MCF 10A (cell line): ENCODE measurements at regions not wholly inside any gene's neighbourhood (a gene's known extent, or its start where the extent isn't known, plus 50 kb on each side); places are given as distances from the start of the nearest gene placed in this dataset.
"Not testable (repeated sequence)": the region's sequence is repeated elsewhere in the genome, so short reads cannot be mapped to it uniquely, and the experiment has no call there.

Experiments used
- BruUV-seq: library from RNA; stranded (reverse); fragments of 400-500 nt; replicated peaks from 2 replicates; lab custom pipeline; 2021; lab: Mats Ljungman, UMichigan
- CTCF ChIA-PET: fragments of 300-600 bp; sonication (Branson Sonifier 250); formaldehyde crosslinking; extraction: SDS; loops from one replicate; lab custom pipeline; 2021; ENCODE audit warnings: antibody characterized with exemption, inconsistent platforms; lab: Yijun Ruan, JAX
- POLR2A ChIA-PET: fragments of 300-600, 350-650 bp; sonication (Branson Sonifier 250); formaldehyde crosslinking; extraction: SDS; loops from one replicate; lab custom pipeline; 2020; ENCODE audit warnings: antibody characterized with exemption, inconsistent platforms; lab: Yijun Ruan, JAX
- DNase-seq: peaks from one replicate; pipeline ENCODE4 v3.0.0-alpha.2; 2018; ENCODE audit not compliant: unreplicated experiment
- H3K27ac Mint-ChIP-seq: one replicate; pipeline ENCODE4 v1.8.0; 2022; ENCODE audit warnings: mild to moderate bottlenecking, low read depth, mixed read lengths; ENCODE audit not compliant: unreplicated experiment
- H3K27me3 Mint-ChIP-seq: one replicate; pipeline ENCODE4 v1.8.0; 2022; ENCODE audit warnings: mixed read lengths; ENCODE audit not compliant: insufficient read depth, unreplicated experiment
- H3K36me3 Mint-ChIP-seq: one replicate; pipeline ENCODE4 v1.8.0; 2022; ENCODE audit warnings: mild to moderate bottlenecking, moderate library complexity, mixed read lengths; ENCODE audit not compliant: insufficient read depth, unreplicated experiment
- H3K4me1 Mint-ChIP-seq: one replicate; pipeline ENCODE4 v1.8.0; 2022; ENCODE audit warnings: mixed read lengths; ENCODE audit not compliant: insufficient read depth, unreplicated experiment
- H3K4me3 Mint-ChIP-seq: one replicate; pipeline ENCODE4 v1.8.0; 2022; ENCODE audit warnings: mild to moderate bottlenecking, moderate library complexity, mixed read lengths; ENCODE audit not compliant: unreplicated experiment
- H3K9me3 Mint-ChIP-seq: one replicate; pipeline ENCODE4 v1.8.0; 2022; ENCODE audit warnings: mixed read lengths; ENCODE audit not compliant: unreplicated experiment
- CTCF ChIP-seq: fragments of 200-600 bp; IDR thresholded peaks from one replicate; pipeline ENCODE4 v1.8.0; 2022; ENCODE audit warnings: antibody characterized with exemption, mild to moderate bottlenecking; ENCODE audit not compliant: unreplicated experiment
- intact Hi-C: fragments of 100-400 bp; cut with micrococcal nuclease; formaldehyde crosslinking; loops from 2 replicates; pipeline ENCODE4 v1.14.1; 2022

GRCh38 chr2:215260097-215260677 lies 51.7 kb upstream of the ATIC start:
- no peaks in the 10 kb centered on the region for H3K4me1 Mint-ChIP-seq
- H3K27me3 Mint-ChIP-seq = no peaks in the 10 kb centered on the region
- BruUV-seq = no TSS peak
- H3K9me3 Mint-ChIP-seq = no peaks in the 10 kb centered on the region
- TF ChIP-seq CTCF = no peak
- no peak overlapping the region for H3K27ac Mint-ChIP-seq
- ChIA-PET POLR2A (interaction anchor here (0.7 kb wide), 2 partner anchors 115 to 611 kb away, joined by 3 read pairs; no protein-coding TSS in a partner anchor), CTCF (interaction anchor here (1.1 to 1.9 kb wide), 2 partner anchors 10 to 12 kb away, joined by 3 to 16 read pairs; no protein-coding TSS in a partner anchor)
- no peaks in the 10 kb centered on the region for H3K36me3 Mint-ChIP-seq
- H3K4me3 Mint-ChIP-seq = no peak overlapping the region
- intact Hi-C loops = loop anchor here (10.0 kb wide), 1 partner anchor 1455 kb away; no protein-coding TSS in a partner anchor
- no peak for DNase-seq

GRCh38 chr2:215249501-215249900 lies 62.4 kb upstream of the ATIC start:
- H3K36me3 Mint-ChIP-seq = no peaks in the 10 kb centered on the region
- no peak overlapping the region for H3K27ac Mint-ChIP-seq
- ChIA-PET POLR2A (no interaction called here), CTCF (interaction anchor here (0.6 kb wide), 1 partner anchor 80 kb away, joined by 4 read pairs; no protein-coding TSS in a partner anchor)
- no peak overlapping the region for H3K4me3 Mint-ChIP-seq
- H3K4me1 Mint-ChIP-seq = no peaks in the 10 kb centered on the region
- DNase-seq = no peak
- intact Hi-C loops = loop anchor here (2.0 kb wide), 1 partner anchor 41 kb away; no protein-coding TSS in a partner anchor
- H3K9me3 Mint-ChIP-seq = no peaks in the 10 kb centered on the region
- BruUV-seq = no TSS peak
- TF ChIP-seq CTCF = no peak
- no peaks in the 10 kb centered on the region for H3K27me3 Mint-ChIP-seq

- H3K4me1 Mint-ChIP-seq, POLR2A ChIA-PET, H3K9me3 Mint-ChIP-seq, BruUV-seq, H3K27me3 Mint-ChIP-seq, DNase-seq, H3K4me3 Mint-ChIP-seq, H3K36me3 Mint-ChIP-seq, intact Hi-C loops, H3K27ac Mint-ChIP-seq: not testable (repeated sequence)
- CTCF ChIA-PET = interaction anchor here (0.5 to 1.5 kb wide), 3 partner anchors 22 to 238 kb away, joined by 3 to 11 read pairs (median 4); no protein-coding TSS in a partner anchor
These were observed 65.9 kb upstream of the ATIC start for GRCh38 chr2:215245919-215246318.

GRCh38 chr2:215241791-215242305 lies 70.0 kb upstream of the ATIC start:
- ChIA-PET CTCF (interaction anchor here (0.6 to 0.9 kb wide), 2 partner anchors 28 to 77 kb away, joined by 3 read pairs; no protein-coding TSS in a partner anchor), POLR2A (no interaction called here)
- intact Hi-C loops = no loop called here
- Mint-ChIP-seq H3K4me1 (peaks cover 11% of the 10 kb centered on the region), H3K9me3 (no peaks in the 10 kb centered on the region), H3K27ac (no peak overlapping the region), H3K27me3 (no peaks in the 10 kb centered on the region), H3K36me3 (no peaks in the 10 kb centered on the region), H3K4me3 (no peak overlapping the region)
- no peak for DNase-seq
- BruUV-seq = no TSS peak
- no peak for TF ChIP-seq CTCF
